ENCODE measurements at regions not wholly inside any gene's neighbourhood (a gene's known extent, or its start where the extent isn't known, plus 50 kb on each side); places are given as distances from the start of the nearest gene placed in this dataset.

GRCh38 chr13:21868823-21869222 lies 197.9 kb downstream of the FGF9 start:
- no peak for TF ChIP-seq CTCF (IDR thresholded peaks at IDR 0.05; ENCODE audit: poor library complexity, severe bottlenecking)
- Histone ChIP-seq H3K27ac (ENCODE audit: poor library complexity, severe bottlenecking) (no peak overlapping the region), H3K9me3 (ENCODE audit: severe bottlenecking) (no peaks in the 10 kb centered on the region), H3K4me1 (ENCODE audit: insufficient read depth, poor library complexity, severe bottlenecking) (no peaks in the 10 kb centered on the region), H3K27me3 (ENCODE audit: insufficient read depth, poor library complexity, severe bottlenecking) (no peaks in the 10 kb centered on the region), H3K36me3 (ENCODE audit: low read depth) (no peaks in the 10 kb centered on the region), H3K4me3 (ENCODE audit: severe bottlenecking) (no peak overlapping the region)
- ATAC-seq (ENCODE audit: low read depth) (no peak), DNase-seq (ENCODE audit: low spot score) (no peak)

DNA sequence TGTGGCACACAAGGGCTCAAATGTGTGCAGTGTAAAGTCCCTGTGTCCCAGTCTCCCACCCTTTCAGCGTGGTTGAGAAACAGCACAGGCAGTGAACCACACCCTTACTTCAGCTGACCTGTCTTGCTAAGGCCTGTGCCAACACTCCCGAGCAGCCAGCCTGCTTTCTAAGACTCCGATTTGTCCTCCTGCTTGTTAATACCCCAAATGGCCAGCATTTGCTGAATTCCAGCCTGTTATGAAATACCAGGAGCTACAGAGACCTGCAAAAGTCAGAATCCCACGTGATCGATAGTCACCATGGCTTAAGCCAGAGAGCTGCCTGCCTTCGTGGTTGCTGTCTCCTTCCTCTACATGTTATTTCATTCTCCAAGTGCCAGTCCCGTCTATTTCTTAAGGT lies 200.5 kb downstream of the FGF9 start:
- Histone ChIP-seq H3K36me3 (ENCODE audit: low read depth) (no peaks in the 10 kb centered on the region), H3K9me3 (ENCODE audit: severe bottlenecking) (no peaks in the 10 kb centered on the region), H3K4me3 (ENCODE audit: severe bottlenecking) (no peak overlapping the region), H3K27me3 (ENCODE audit: insufficient read depth, poor library complexity, severe bottlenecking) (no peaks in the 10 kb centered on the region), H3K27ac (ENCODE audit: poor library complexity, severe bottlenecking) (no peak overlapping the region), H3K4me1 (ENCODE audit: insufficient read depth, poor library complexity, severe bottlenecking) (no peaks in the 10 kb centered on the region)
- DNase-seq (ENCODE audit: low spot score) (no peak), ATAC-seq (ENCODE audit: low read depth) (no peak)
- no peak for TF ChIP-seq CTCF (IDR thresholded peaks at IDR 0.05; ENCODE audit: poor library complexity, severe bottlenecking)

GRCh38 chr13:21871919-21872318 lies 201.0 kb downstream of the FGF9 start:
- Histone ChIP-seq H3K9me3 (ENCODE audit: severe bottlenecking) (no peaks in the 10 kb centered on the region), H3K27me3 (ENCODE audit: insufficient read depth, poor library complexity, severe bottlenecking) (no peaks in the 10 kb centered on the region), H3K4me1 (ENCODE audit: insufficient read depth, poor library complexity, severe bottlenecking) (no peaks in the 10 kb centered on the region), H3K36me3 (ENCODE audit: low read depth) (no peaks in the 10 kb centered on the region), H3K4me3 (ENCODE audit: severe bottlenecking) (no peak overlapping the region), H3K27ac (ENCODE audit: poor library complexity, severe bottlenecking) (no peak overlapping the region)
- TF ChIP-seq CTCF (IDR thresholded peaks at IDR 0.05; ENCODE audit: poor library complexity, severe bottlenecking), result no peak
- ATAC-seq (ENCODE audit: low read depth) (no peak), DNase-seq (ENCODE audit: low spot score) (no peak)

DNA sequence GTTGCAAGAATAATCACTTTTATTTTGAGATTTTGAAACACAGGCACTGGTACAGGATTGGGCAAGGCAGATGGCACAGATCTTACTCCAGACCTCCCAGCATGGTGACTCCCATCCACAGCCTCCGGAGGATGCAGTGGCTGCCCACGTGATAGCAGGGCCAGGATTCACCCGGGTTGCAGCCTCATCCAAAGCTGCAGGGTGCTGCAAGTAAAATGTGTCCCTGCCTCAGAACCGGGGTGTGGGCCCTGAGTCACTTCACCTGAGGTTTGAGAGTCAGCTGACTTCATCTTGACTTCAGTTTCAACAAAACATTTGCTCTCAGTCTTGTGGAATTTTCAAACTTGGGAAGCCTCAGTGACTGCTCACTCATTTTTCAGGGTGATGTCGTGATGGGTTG lies 201.9 kb downstream of the FGF9 start:
- Histone ChIP-seq H3K4me1 (ENCODE audit: insufficient read depth, poor library complexity, severe bottlenecking) (no peaks in the 10 kb centered on the region), H3K27me3 (ENCODE audit: insufficient read depth, poor library complexity, severe bottlenecking) (no peaks in the 10 kb centered on the region), H3K27ac (ENCODE audit: poor library complexity, severe bottlenecking) (no peak overlapping the region), H3K4me3 (ENCODE audit: severe bottlenecking) (no peak overlapping the region), H3K36me3 (ENCODE audit: low read depth) (no peaks in the 10 kb centered on the region), H3K9me3 (ENCODE audit: severe bottlenecking) (no peaks in the 10 kb centered on the region)
- ATAC-seq (ENCODE audit: low read depth), result no peak
- no peak for DNase-seq (ENCODE audit: low spot score)
- TF ChIP-seq CTCF (IDR thresholded peaks at IDR 0.05; ENCODE audit: poor library complexity, severe bottlenecking), result no peak

GRCh38 chr13:21875116-21875515 lies 204.2 kb downstream of the FGF9 start:
- no peak overlapping the region for H3K4me3 ChIP-seq (ENCODE audit: severe bottlenecking)
- ATAC-seq (ENCODE audit: low read depth), result no peak
- TF ChIP-seq CTCF (IDR thresholded peaks at IDR 0.05; ENCODE audit: poor library complexity, severe bottlenecking), result no peak
- no peak for DNase-seq (ENCODE audit: low spot score)
- no peaks in the 10 kb centered on the region for H3K36me3 ChIP-seq (ENCODE audit: low read depth)
- H3K27me3 ChIP-seq (ENCODE audit: insufficient read depth, poor library complexity, severe bottlenecking), result no peaks in the 10 kb centered on the region
- H3K4me1 ChIP-seq (ENCODE audit: insufficient read depth, poor library complexity, severe bottlenecking), result no peaks in the 10 kb centered on the region
- H3K27ac ChIP-seq (ENCODE audit: poor library complexity, severe bottlenecking), result no peak overlapping the region
- no peaks in the 10 kb centered on the region for H3K9me3 ChIP-seq (ENCODE audit: severe bottlenecking)
